Caco-2 (cell line): ENCODE measurements at regions not wholly inside any gene's neighbourhood (a gene's known extent, or its start where the extent isn't known, plus 50 kb on each side); places are given as distances from the start of the nearest gene placed in this dataset.

Experiments used
- BruUV-seq: library from RNA; stranded (reverse); fragments of 400-500 nt; replicated peaks from 2 replicates; lab custom pipeline; 2021; lab: Mats Ljungman, UMichigan
- CTCF ChIA-PET: fragments of 300-600 bp; sonication (Branson Sonifier 250); formaldehyde crosslinking; loops from one replicate; lab custom pipeline; 2022; ENCODE audit warnings: antibody characterized with exemption; lab: Charles Lee
- POLR2A ChIA-PET: fragments of 300-600 bp; sonication (Branson Sonifier 250); formaldehyde crosslinking; loops from one replicate; lab custom pipeline; 2022; ENCODE audit warnings: antibody characterized with exemption; lab: Charles Lee
- DNase-seq, 2 experiments: peaks; one replicate each; pipeline versions ENCODE4 v3.0.0 to v3.0.0-alpha.2; 2020 to 2022
- H3K27me3 ChIP-seq: replicated peaks from 2 replicates; pipeline ENCODE4 v1.6.0; 2011; ENCODE audit warnings: low read length; ENCODE audit not compliant: control insufficient read depth, insufficient read depth
- H3K36me3 ChIP-seq: 2 replicates; pipeline ENCODE4 v1.5.1; 2011; ENCODE audit warnings: low read length; ENCODE audit not compliant: control insufficient read depth, insufficient read depth
- H3K4me1 ChIP-seq: fragments of 250-450 bp; sonication (Bioruptor Pico); 2 replicates; pipeline ENCODE4 v1.5.1; 2020; ENCODE audit warnings: mild to moderate bottlenecking
- H3K4me3 ChIP-seq: 2 replicates; pipeline ENCODE4 v1.5.1; 2011; ENCODE audit warnings: low read depth, mild to moderate bottlenecking, control low read depth, low read length
- H3K9me3 ChIP-seq: fragments of 250-450 bp; sonication (Bioruptor Pico); 2 replicates; pipeline ENCODE4 v1.5.1; 2020; ENCODE audit warnings: mild to moderate bottlenecking, moderate library complexity
- H3K27ac Mint-ChIP-seq: one replicate; pipeline ENCODE4 v1.8.0; 2022; ENCODE audit warnings: mixed read lengths; ENCODE audit not compliant: unreplicated experiment
- H3K27me3 Mint-ChIP-seq: one replicate; pipeline ENCODE4 v1.8.0; 2022; ENCODE audit warnings: mixed read lengths; ENCODE audit not compliant: insufficient read depth, unreplicated experiment
- H3K36me3 Mint-ChIP-seq: one replicate; pipeline ENCODE4 v1.8.0; 2022; ENCODE audit warnings: mild to moderate bottlenecking, mixed read lengths; ENCODE audit not compliant: insufficient read depth, unreplicated experiment
- H3K4me1 Mint-ChIP-seq: one replicate; pipeline ENCODE4 v1.8.0; 2022; ENCODE audit warnings: low read depth, mixed read lengths; ENCODE audit not compliant: unreplicated experiment
- H3K4me3 Mint-ChIP-seq: one replicate; pipeline ENCODE4 v1.8.0; 2022; ENCODE audit warnings: mild to moderate bottlenecking, moderate library complexity, mixed read lengths; ENCODE audit not compliant: unreplicated experiment
- H3K9me3 Mint-ChIP-seq: one replicate; pipeline ENCODE4 v1.8.0; 2022; ENCODE audit warnings: mixed read lengths; ENCODE audit not compliant: unreplicated experiment
- CTCF ChIP-seq, 2 experiments: fragments of 200-600 bp in 1 of 2; IDR thresholded peaks; 1 replicate in 1 of 2; 2 replicates in 1 of 2; pipeline versions ENCODE4 v1.5.1 to v1.8.0; 2011 to 2022; ENCODE audit warnings: antibody characterized with exemption in 1 of 2, control low read depth in 1 of 2, inconsistent platforms in 1 of 2, low read depth in 1 of 2, low read length in 1 of 2, mild to moderate bottlenecking in 1 of 2, moderate library complexity in 1 of 2; ENCODE audit not compliant: insufficient read depth in 1 of 2, severe bottlenecking in 1 of 2, unreplicated experiment in 1 of 2
- intact Hi-C: fragments of 100-400 bp; cut with micrococcal nuclease; formaldehyde crosslinking; loops from one replicate; pipeline ENCODE4 v1.10.0; 2022; ENCODE audit not compliant: unreplicated experiment

- intact Hi-C loops: loop anchor here (5.0 kb wide), 1 partner anchor 33 kb away; no protein-coding TSS in a partner anchor
- Histone ChIP-seq H3K9me3 (peaks cover 8% of the 10 kb centered on the region; the same call in 1 of the 2 replicates), H3K4me1 (peaks cover 70% of the 10 kb centered on the region), H3K36me3 (no peaks in the 10 kb centered on the region), H3K27me3 (no peaks in the 10 kb centered on the region), H3K4me3 (no peak overlapping the region)
- ChIA-PET POLR2A (no interaction called here), CTCF (interaction anchor here (1.4 kb wide), 1 partner anchor 198 kb away, joined by 8 read pairs; no protein-coding TSS in a partner anchor)
- Mint-ChIP-seq H3K4me1 (peaks cover 46% of the 10 kb centered on the region), H3K4me3 (peak overlapping the region; percentile 1), H3K36me3 (peaks cover 11% of the 10 kb centered on the region), H3K27me3 (no peaks in the 10 kb centered on the region), H3K9me3 (peaks cover 29% of the 10 kb centered on the region), H3K27ac (peak overlapping the region; percentile 67)
- DNase-seq: peak in 1 of 2 experiments; percentile 24
- BruUV-seq: TSS peak; percentile 28
- TF ChIP-seq CTCF (IDR thresholded peaks at IDR 0.05; ENCODE audit: insufficient read depth in 1 of 2, low read depth in 1 of 2, low read length in 1 of 2, severe bottlenecking in 1 of 2, unreplicated experiment in 1 of 2): no peak
Observed at GRCh38 chr5:38639377-38640358, 83.2 kb upstream of the LIFR start.

GRCh38 chr5:38641003-38641402 is 84.6 kb upstream of the LIFR start:
- Mint-ChIP-seq H3K4me3 (no peak overlapping the region), H3K27ac (peak overlapping the region; percentile 67), H3K27me3 (no peaks in the 10 kb centered on the region), H3K4me1 (peaks cover 46% of the 10 kb centered on the region), H3K36me3 (no peaks in the 10 kb centered on the region), H3K9me3 (peaks cover 39% of the 10 kb centered on the region)
- intact Hi-C loops: no loop called here
- no peak for TF ChIP-seq CTCF (IDR thresholded peaks at IDR 0.05; ENCODE audit: insufficient read depth in 1 of 2, low read depth in 1 of 2, low read length in 1 of 2, severe bottlenecking in 1 of 2, unreplicated experiment in 1 of 2)
- no peak overlapping the region for H3K4me3 ChIP-seq
- CTCF ChIA-PET: no interaction called here
- no peak for DNase-seq
- BruUV-seq: no TSS peak
- H3K27me3 ChIP-seq: no peaks in the 10 kb centered on the region
- no peaks in the 10 kb centered on the region for H3K36me3 ChIP-seq
- peaks cover 13% of the 10 kb centered on the region; the same call in 1 of the 2 replicates for H3K9me3 ChIP-seq
- H3K4me1 ChIP-seq: peaks cover 56% of the 10 kb centered on the region
- POLR2A ChIA-PET: interaction anchor here (0.6 kb wide), 1 partner anchor 24 kb away, joined by 3 read pairs; no protein-coding TSS in a partner anchor

- Histone ChIP-seq H3K9me3 (0 out of 2 replicates have a peak, but pooled peaks cover 9% of the 10 kb centered on the region), H3K4me1 (peaks cover 44% of the 10 kb centered on the region), H3K4me3 (no peak overlapping the region), H3K36me3 (no peaks in the 10 kb centered on the region), H3K27me3 (no peaks in the 10 kb centered on the region)
- no TSS peak for BruUV-seq
- DNase-seq: no peak
- POLR2A ChIA-PET: no interaction called here
- H3K9me3 Mint-ChIP-seq: peaks cover 39% of the 10 kb centered on the region
- intact Hi-C loops: no loop called here
- no peak overlapping the region for H3K4me3 Mint-ChIP-seq
- TF ChIP-seq CTCF (IDR thresholded peaks at IDR 0.05; ENCODE audit: insufficient read depth in 1 of 2, low read depth in 1 of 2, low read length in 1 of 2, severe bottlenecking in 1 of 2, unreplicated experiment in 1 of 2): no peak
- H3K36me3 Mint-ChIP-seq: no peaks in the 10 kb centered on the region
- H3K4me1 Mint-ChIP-seq: peaks cover 40% of the 10 kb centered on the region
- H3K27me3 Mint-ChIP-seq: no peaks in the 10 kb centered on the region
- H3K27ac Mint-ChIP-seq: peak overlapping the region; percentile 82
- CTCF ChIA-PET: no interaction called here
Observed at GRCh38 chr5:38642189-38642911, 85.9 kb upstream of the LIFR start.
